ENCODE measurements at regions not wholly inside any gene's neighbourhood (a gene's known extent, or its start where the extent isn't known, plus 50 kb on each side); places are given as distances from the start of the nearest gene placed in this dataset.

DNA sequence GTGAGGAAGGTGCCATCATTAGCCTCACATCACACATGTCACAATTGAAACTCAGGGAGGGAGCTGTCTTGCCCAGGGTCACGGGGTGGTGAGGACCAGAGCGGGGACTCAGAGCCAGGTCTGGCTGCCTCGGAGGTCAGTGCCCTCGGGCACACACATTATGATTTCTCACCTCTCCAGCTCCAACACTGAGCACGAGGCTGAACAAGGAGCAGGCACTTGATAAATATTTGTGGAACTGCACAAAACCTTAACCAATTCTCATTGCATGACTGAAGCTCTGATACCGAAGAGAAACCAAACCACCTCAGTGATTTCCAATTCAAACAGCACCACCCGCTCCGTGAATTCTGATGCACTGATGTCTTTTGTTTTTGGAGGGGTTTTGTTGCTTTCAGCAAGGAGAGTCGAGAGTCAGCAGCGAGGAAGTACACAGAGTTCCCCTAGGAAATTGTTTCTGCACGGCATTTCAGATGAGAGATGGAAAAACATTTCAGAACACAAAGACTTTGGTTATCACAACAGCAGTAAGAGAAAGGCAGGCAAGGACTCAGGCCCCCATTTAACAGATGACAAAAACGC, 55.3 kb upstream of the ZMIZ1 start:
- Histone ChIP-seq H3K4me3 (ENCODE audit: low read depth, low read length) (no peak overlapping the region), H3K27ac (no peak overlapping the region), H3K27me3 (replicated peaks) (peaks cover 6% of the 10 kb centered on the region), H3K36me3 (replicated peaks) (no peaks in the 10 kb centered on the region)
- TF ChIP-seq CTCF (IDR thresholded peaks at IDR 0.05; ENCODE audit: low read depth, low read length, missing control alignments): no peak
- DNase-seq: no peak
- in situ Hi-C loops (cut with HindIII; ENCODE audit: low pct_ligation_motif_present, low sequenced_read_pairs): no loop called here

DNA sequence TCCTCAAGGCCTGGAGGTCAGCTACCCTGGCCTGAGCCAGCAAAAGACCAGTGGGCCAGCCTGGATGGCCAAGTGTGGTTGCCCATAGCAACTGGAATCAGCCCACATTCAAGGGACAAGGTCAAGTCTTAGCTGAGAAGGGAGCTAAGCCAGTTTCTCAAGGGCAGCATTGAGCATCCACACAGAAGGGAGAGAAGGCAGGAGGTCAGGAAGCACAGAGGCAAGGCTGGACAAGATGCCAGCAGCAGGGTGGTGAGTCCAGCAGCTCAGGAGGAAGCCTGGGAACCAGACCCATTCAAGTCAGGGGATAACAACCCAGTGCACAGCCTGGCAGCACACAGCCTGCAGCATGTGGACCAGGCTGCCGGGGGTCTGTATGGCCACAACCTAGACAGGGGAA, 54.0 kb upstream of the ZMIZ1 start:
- TF ChIP-seq CTCF (IDR thresholded peaks at IDR 0.05; ENCODE audit: low read depth, low read length, missing control alignments): no peak
- Histone ChIP-seq H3K27ac (no peak overlapping the region), H3K36me3 (replicated peaks) (no peaks in the 10 kb centered on the region), H3K27me3 (replicated peaks) (peaks cover 6% of the 10 kb centered on the region), H3K4me3 (ENCODE audit: low read depth, low read length) (no peak overlapping the region)
- DNase-seq: no peak
- in situ Hi-C loops (cut with HindIII; ENCODE audit: low pct_ligation_motif_present, low sequenced_read_pairs): no loop called here

DNA sequence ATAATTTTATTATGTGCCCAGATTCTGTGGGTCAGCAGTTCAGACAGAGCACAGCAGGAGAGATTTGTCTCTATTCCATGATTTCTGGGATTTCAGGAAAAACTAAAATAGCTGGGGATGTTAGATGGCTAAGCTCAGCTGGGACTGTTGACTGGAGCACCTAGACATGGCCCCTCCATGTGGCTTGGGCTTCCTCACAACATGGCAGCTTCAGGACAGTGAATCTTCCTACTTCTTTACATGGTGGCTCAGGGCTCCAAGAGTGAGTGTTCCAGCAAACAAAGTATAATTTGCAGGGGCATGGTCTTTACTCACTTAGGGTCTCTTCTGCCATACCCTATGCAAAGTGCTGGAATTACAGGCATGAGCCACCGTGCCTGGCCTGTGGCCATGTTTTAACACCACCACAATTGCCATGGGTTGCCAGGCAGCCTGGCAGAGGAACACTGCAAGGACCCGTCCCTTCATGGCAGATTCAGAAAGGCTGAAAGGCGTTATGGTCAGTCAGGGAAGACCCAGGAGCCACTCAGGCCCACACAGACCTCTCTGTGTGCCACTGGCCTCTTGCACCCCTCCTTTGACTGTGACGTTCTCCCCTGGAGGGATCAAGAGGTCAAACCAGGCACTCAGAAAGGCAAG, 50.8 kb upstream of the ZMIZ1 start:
- Histone ChIP-seq H3K27ac (no peak overlapping the region), H3K36me3 (replicated peaks) (no peaks in the 10 kb centered on the region), H3K4me3 (ENCODE audit: low read depth, low read length) (no peak overlapping the region), H3K27me3 (replicated peaks) (no peaks in the 10 kb centered on the region)
- DNase-seq: no peak
- no peak for TF ChIP-seq CTCF (IDR thresholded peaks at IDR 0.05; ENCODE audit: low read depth, low read length, missing control alignments)
- in situ Hi-C loops (cut with HindIII; ENCODE audit: low pct_ligation_motif_present, low sequenced_read_pairs): no loop called here

- no peaks in the 10 kb centered on the region for H3K36me3 ChIP-seq (replicated peaks)
- no peak overlapping the region for H3K4me3 ChIP-seq (ENCODE audit: low read depth, low read length)
- in situ Hi-C loops (cut with HindIII; ENCODE audit: low pct_ligation_motif_present, low sequenced_read_pairs): no loop called here
- no peaks in the 10 kb centered on the region for H3K27me3 ChIP-seq (replicated peaks)
- no peak for DNase-seq
- H3K27ac ChIP-seq: no peak overlapping the region
- no peak for TF ChIP-seq CTCF (IDR thresholded peaks at IDR 0.05; ENCODE audit: low read depth, low read length, missing control alignments)
Observed at GRCh38 chr10:79018521-79019011, 50.2 kb upstream of the ZMIZ1 start.

Measured in brain microvascular endothelial cell (primary cell).